IMR-90 (cell line): ENCODE measurements at regions not wholly inside any gene's neighbourhood (a gene's known extent, or its start where the extent isn't known, plus 50 kb on each side); places are given as distances from the start of the nearest gene placed in this dataset.
"Not testable (repeated sequence)": the region's sequence is repeated elsewhere in the genome, so short reads cannot be mapped to it uniquely, and the experiment has no call there.

ENCODE experiments used
- ATAC-seq: fragments of 200-7000 bp; cut with Tn5 transposase; 2 replicates; pipeline ENCODE4 v1.9.1; 2020; ENCODE audit warnings: low read depth, mild to moderate bottlenecking, moderate library complexity
- BruUV-seq: library from RNA; stranded (reverse); fragments of 400-500 nt; replicated peaks from 2 replicates; lab custom pipeline; 2021; lab: Mats Ljungman, UMichigan
- CTCF ChIA-PET: fragments of 300-600 bp; formaldehyde crosslinking; extraction: SDS; loops from one replicate; lab custom pipeline; 2021; ENCODE audit warnings: antibody characterized with exemption; lab: Yijun Ruan, JAX
- POLR2A ChIA-PET: fragments of 300-600 bp; sonication (Branson Sonifier 250); formaldehyde crosslinking; loops from one replicate; lab custom pipeline; 2022; ENCODE audit warnings: antibody characterized with exemption; ENCODE audit not compliant: unreplicated experiment; lab: Charles Lee
- DNase-seq: peaks from one replicate; pipeline ENCODE4 v3.0.0; 2013
- H2AFZ ChIP-seq: replicated peaks from 2 replicates; pipeline ENCODE3; 2013; ENCODE audit warnings: low read length, mild to moderate bottlenecking; ENCODE audit not compliant: poor library complexity
- H2AK5ac ChIP-seq: 2 replicates; pipeline ENCODE4 v1.6.1; 2013; ENCODE audit warnings: low read depth, low read length, inconsistent platforms
- H2AK9ac ChIP-seq: replicated peaks from 2 replicates; pipeline ENCODE3; 2013; ENCODE audit warnings: mild to moderate bottlenecking, low read depth, low read length, moderate library complexity; ENCODE audit not compliant: poor library complexity
- H2BK120ac ChIP-seq: 2 replicates; pipeline ENCODE4 v1.6.1; 2013; ENCODE audit warnings: low read depth, low read length, inconsistent platforms
- H2BK15ac ChIP-seq: 3 replicates; pipeline ENCODE4 v1.6.1; 2013; ENCODE audit warnings: low read depth, low read length, inconsistent platforms
- H2BK20ac ChIP-seq: 2 replicates; pipeline ENCODE4 v1.6.1; 2013; ENCODE audit warnings: low read depth, mild to moderate bottlenecking, inconsistent platforms, low read length, moderate library complexity
- H2BK5ac ChIP-seq: 2 replicates; pipeline ENCODE4 v1.6.1; 2013; ENCODE audit warnings: mild to moderate bottlenecking, low read depth, low read length, inconsistent platforms; ENCODE audit not compliant: poor library complexity, severe bottlenecking
- H3K14ac ChIP-seq: replicated peaks from 2 replicates; pipeline ENCODE4 v1.6.1; 2013; ENCODE audit warnings: low read depth, low read length, inconsistent platforms
- H3K18ac ChIP-seq: 2 replicates; pipeline ENCODE4 v1.6.1; 2013; ENCODE audit warnings: low read depth, low read length, control low read depth
- H3K23ac ChIP-seq: 2 replicates; pipeline ENCODE4 v1.6.1; 2013; ENCODE audit warnings: low read depth, low read length, inconsistent platforms
- H3K27ac ChIP-seq: 2 replicates; pipeline ENCODE4 v1.5.1; 2013; ENCODE audit warnings: mild to moderate bottlenecking, control low read depth, low read length; ENCODE audit not compliant: insufficient read depth
- H3K27me3 ChIP-seq: 2 replicates; pipeline ENCODE4 v1.6.1; 2013; ENCODE audit warnings: low read length; ENCODE audit not compliant: control insufficient read depth, insufficient read depth
- H3K36me3 ChIP-seq: 2 replicates; pipeline ENCODE4 v1.6.1; 2013; ENCODE audit warnings: low read length, mixed read lengths; ENCODE audit not compliant: control insufficient read depth, insufficient read depth
- H3K4ac ChIP-seq: 2 replicates; pipeline ENCODE4 v1.6.1; 2013; ENCODE audit warnings: low read depth, low read length, inconsistent platforms
- H3K4me1 ChIP-seq: 2 replicates; pipeline ENCODE4 v1.6.1; 2013; ENCODE audit warnings: low read length, mixed read lengths; ENCODE audit not compliant: control insufficient read depth, insufficient read depth
- H3K4me2 ChIP-seq: 2 replicates; pipeline ENCODE4 v1.6.1; 2013; ENCODE audit warnings: low read depth, mild to moderate bottlenecking, control low read depth, low read length, moderate library complexity
- H3K4me3 ChIP-seq: 2 replicates; pipeline ENCODE4 v1.5.1; 2013; ENCODE audit warnings: low read depth, mild to moderate bottlenecking, control low read depth, low read length, moderate library complexity; ENCODE audit not compliant: insufficient read depth
- H3K56ac ChIP-seq: 2 replicates; pipeline ENCODE4 v1.6.1; 2013; ENCODE audit warnings: low read length, inconsistent platforms; ENCODE audit not compliant: insufficient read depth; ENCODE audit errors: extremely low read depth
- H3K79me1 ChIP-seq, 2 experiments: 2 replicates each; pipeline ENCODE4 v1.6.1; 2013; ENCODE audit warnings: low read length in 2 of 2, inconsistent platforms in 1 of 2, low read depth in 1 of 2
- H3K9ac ChIP-seq: 2 replicates; pipeline ENCODE4 v1.6.1; 2013; ENCODE audit warnings: low read depth, low read length, control low read depth
- H3K9me1 ChIP-seq: 2 replicates; pipeline ENCODE4 v1.6.1; 2013; ENCODE audit warnings: low read length, inconsistent platforms; ENCODE audit not compliant: insufficient read depth
- H3K9me3 ChIP-seq: 2 replicates; pipeline ENCODE4 v1.6.1; 2013; ENCODE audit warnings: low read length; ENCODE audit not compliant: control insufficient read depth, insufficient read depth
- H4K20me1 ChIP-seq: 2 replicates; pipeline ENCODE4 v1.6.1; 2013; ENCODE audit warnings: low read length, inconsistent platforms; ENCODE audit not compliant: insufficient read depth
- H4K5ac ChIP-seq: 2 replicates; pipeline ENCODE4 v1.6.1; 2013; ENCODE audit warnings: mild to moderate bottlenecking, low read depth, low read length, control low read depth
- H4K8ac ChIP-seq, 2 experiments: 2 replicates each; pipeline ENCODE4 v1.6.1; 2013; ENCODE audit warnings: low read depth in 2 of 2, low read length in 2 of 2, control low read depth in 1 of 2, inconsistent platforms in 1 of 2
- H4K91ac ChIP-seq: 2 replicates; pipeline ENCODE4 v1.6.1; 2013; ENCODE audit warnings: low read depth, low read length, inconsistent platforms; ENCODE audit not compliant: insufficient read depth
- WGBS, 2 experiments: methylation state at CpG; one replicate each; pipeline versions ENCODE4 v1.1.5 to v1.1.7; 2013; ENCODE audit warnings: missing lambda C conversion rate in 2 of 2; ENCODE audit not compliant: insufficient read length in 1 of 2; ENCODE audit errors: extremely low coverage in 2 of 2; 5-methylcytosine and 5-hydroxymethylcytosine counted together
- dilution Hi-C: fragments of 300-500 bp; cut with HindIII; formaldehyde crosslinking; loops from one replicate; pipeline ENCODE4 v1.14.3; 2018; ENCODE audit warnings: low sequenced_read_pairs; ENCODE audit not compliant: unreplicated experiment
- in situ Hi-C: fragments of 300-500 bp; cut with MboI; formaldehyde crosslinking; loops from 3 replicates; pipeline ENCODE4 v1.14.3; 2019; ENCODE audit warnings: low sequenced_read_pairs, inconsistent platforms, mixed read lengths
- intact Hi-C: fragments of 100-400 bp; cut with micrococcal nuclease; formaldehyde crosslinking; loops from 2 replicates; pipeline ENCODE4 v1.10.0; 2022

DNA sequence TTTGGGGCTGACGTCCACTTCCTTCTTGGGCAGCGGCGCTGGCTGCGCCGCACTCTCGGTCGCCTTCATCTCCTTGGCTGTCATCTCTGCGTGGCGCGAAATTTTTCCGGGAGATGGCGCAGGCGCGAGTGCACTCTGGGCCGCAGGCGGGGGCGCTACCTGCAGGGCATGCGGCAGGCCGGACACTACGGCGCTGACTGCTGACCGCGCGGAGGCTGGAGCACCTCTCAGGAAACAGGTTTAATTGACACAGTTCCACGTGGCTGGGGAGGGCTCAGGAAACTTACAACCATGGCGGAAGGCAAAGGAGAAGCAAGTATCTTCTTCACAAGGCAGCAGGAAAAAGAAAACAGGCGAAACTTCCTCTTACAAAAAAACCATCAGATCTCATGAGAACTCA is 154.7 kb upstream of the ZNF658 start:
- H3K4me3 ChIP-seq, dilution Hi-C loops, DNase-seq, H2BK15ac ChIP-seq, H3K4me1 ChIP-seq, H4K5ac ChIP-seq, BruUV-seq, H3K18ac ChIP-seq, POLR2A ChIA-PET, CTCF ChIA-PET, H3K56ac ChIP-seq, H2AFZ ChIP-seq, H2AK9ac ChIP-seq, H3K27me3 ChIP-seq, H3K27ac ChIP-seq, H2BK20ac ChIP-seq, in situ Hi-C loops, H3K79me1 ChIP-seq, H3K14ac ChIP-seq, H4K8ac ChIP-seq, H3K4ac ChIP-seq, H2AK5ac ChIP-seq, H4K20me1 ChIP-seq, H3K9me3 ChIP-seq, H2BK120ac ChIP-seq, H3K9ac ChIP-seq, H2BK5ac ChIP-seq, H4K91ac ChIP-seq, H3K23ac ChIP-seq, intact Hi-C loops, ATAC-seq, H3K9me1 ChIP-seq, H3K4me2 ChIP-seq, H3K36me3 ChIP-seq: not testable (repeated sequence)
- no CpG with 5 or more reads among the region's 27 CpGs for WGBS, 2 experiments

DNA sequence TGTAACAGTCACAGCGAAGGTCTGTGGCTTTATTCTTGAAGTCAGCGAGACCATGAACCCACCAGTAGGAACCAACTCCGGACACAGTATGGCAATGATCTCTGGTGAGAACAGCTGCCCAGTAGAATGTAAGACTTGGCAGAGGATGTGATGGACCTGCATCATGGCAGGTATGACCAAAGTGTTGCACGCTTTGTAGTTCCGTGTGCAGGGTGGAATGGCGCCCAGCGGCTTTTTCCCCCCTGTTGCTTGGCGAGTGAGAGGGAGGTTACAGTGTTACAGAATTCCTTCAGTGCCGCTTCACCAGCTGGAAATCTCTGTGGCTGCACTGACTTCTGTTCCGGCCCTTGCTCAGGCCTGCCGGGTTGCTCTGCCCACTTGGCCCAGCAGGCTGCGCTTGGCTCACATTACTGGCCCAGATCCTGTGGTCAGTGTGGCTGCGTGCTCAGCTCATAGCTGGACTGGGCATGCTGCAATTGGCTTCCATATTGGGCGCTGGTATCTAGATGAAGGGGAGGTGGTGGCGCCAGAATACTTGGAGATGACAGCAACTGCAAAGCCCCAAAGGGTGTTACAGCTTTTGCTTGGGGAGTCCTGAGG is 148.1 kb upstream of the ZNF658 start:
- in situ Hi-C loops, H3K9me1 ChIP-seq, H3K9me3 ChIP-seq, H3K4me2 ChIP-seq, H2AK5ac ChIP-seq, H2AFZ ChIP-seq, H3K14ac ChIP-seq, H2AK9ac ChIP-seq, H2BK20ac ChIP-seq, H2BK120ac ChIP-seq, H2BK15ac ChIP-seq, ATAC-seq, H3K18ac ChIP-seq, POLR2A ChIA-PET, H4K20me1 ChIP-seq, H4K8ac ChIP-seq, H3K4me3 ChIP-seq, H3K79me1 ChIP-seq, H3K4ac ChIP-seq, H3K9ac ChIP-seq, H4K91ac ChIP-seq, BruUV-seq, H4K5ac ChIP-seq, H3K23ac ChIP-seq, H2BK5ac ChIP-seq, H3K56ac ChIP-seq, DNase-seq, intact Hi-C loops, dilution Hi-C loops, H3K4me1 ChIP-seq, H3K27ac ChIP-seq, H3K36me3 ChIP-seq, H3K27me3 ChIP-seq, CTCF ChIA-PET: not testable (repeated sequence)
- no CpG with 5 or more reads among the region's 15 CpGs for WGBS, 2 experiments
